Stimulated activated effector memory CD8-positive, alpha-beta T cell treated with anti-CD3 and anti-CD28 coated beads, Interleukin-12 subunit alpha, Interleukin-12 subunit beta, amount 100 ng/mL, for 72 hours (primary cell): ENCODE measurements at regions not wholly inside any gene's neighbourhood (a gene's known extent, or its start where the extent isn't known, plus 50 kb on each side); places are given as distances from the start of the nearest gene placed in this dataset.

Source experiments
- ATAC-seq: fragments of 150-1000 bp; cut with Tn5 transposase; 2 replicates; pipeline ENCODE4 v1.10.0; 2021
- DNase-seq, 2 donors: peaks; one replicate each; pipeline ENCODE4 v3.0.0; 2021 to 2022; ENCODE audit warnings: low spot score in 2 of 2
- H3K27ac Mint-ChIP-seq: one replicate; pipeline ENCODE4 v1.8.0; 2022; ENCODE audit warnings: mild to moderate bottlenecking, mixed read lengths
- H3K36me3 Mint-ChIP-seq: one replicate; pipeline ENCODE4 v1.8.0; 2022; ENCODE audit warnings: mild to moderate bottlenecking, mixed read lengths
- H3K4me1 Mint-ChIP-seq: one replicate; pipeline ENCODE4 v1.8.0; 2022; ENCODE audit warnings: mixed read lengths
- H3K4me3 Mint-ChIP-seq: one replicate; pipeline ENCODE4 v1.8.0; 2022; ENCODE audit warnings: mild to moderate bottlenecking, mixed read lengths
- H3K9me3 Mint-ChIP-seq: one replicate; pipeline ENCODE4 v1.8.0; 2022; ENCODE audit warnings: mixed read lengths

- no peak for ATAC-seq
- Mint-ChIP-seq H3K4me1 (peaks cover 8% of the 10 kb centered on the region), H3K9me3 (no peaks in the 10 kb centered on the region), H3K36me3 (no peaks in the 10 kb centered on the region), H3K27ac (no peak overlapping the region), H3K4me3 (no peak overlapping the region)
- DNase-seq, result no peak
These were observed 283.3 kb downstream of the RRAGC start for GRCh38 chr1:38576241-38576640.

DNA sequence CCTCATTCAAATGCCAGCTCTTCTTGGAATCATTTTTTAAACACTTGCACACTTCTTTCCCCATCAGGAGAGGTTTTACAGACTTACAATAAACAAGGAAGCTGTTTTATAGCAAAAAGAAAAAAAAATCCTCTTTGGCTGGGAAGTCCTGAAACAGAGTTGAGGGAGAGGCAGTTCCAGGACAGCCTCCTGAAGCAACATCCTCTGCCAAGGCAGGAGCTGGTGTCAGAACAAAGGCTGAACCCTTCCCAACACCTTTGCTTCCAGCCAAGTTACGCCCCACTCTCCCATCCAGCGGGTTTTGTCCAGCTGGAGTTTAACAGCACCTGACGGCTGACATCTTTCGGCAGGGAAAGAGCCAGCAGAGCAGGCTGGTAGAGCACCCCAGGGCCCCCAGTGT is 287.8 kb downstream of the RRAGC start:
- DNase-seq (no peak), ATAC-seq (no peak)
- no peaks in the 10 kb centered on the region for H3K9me3 Mint-ChIP-seq
- H3K4me3 Mint-ChIP-seq, result no peak overlapping the region
- no peak overlapping the region for H3K27ac Mint-ChIP-seq
- H3K36me3 Mint-ChIP-seq, result no peaks in the 10 kb centered on the region
- peaks cover 4% of the 10 kb centered on the region for H3K4me1 Mint-ChIP-seq

GRCh38 chr1:38570657-38570975 is 289.0 kb downstream of the RRAGC start:
- no peaks in the 10 kb centered on the region for H3K9me3 Mint-ChIP-seq
- no peaks in the 10 kb centered on the region for H3K36me3 Mint-ChIP-seq
- H3K4me3 Mint-ChIP-seq, result no peak overlapping the region
- ATAC-seq (no peak), DNase-seq (no peak)
- H3K27ac Mint-ChIP-seq, result no peak overlapping the region
- peaks cover 4% of the 10 kb centered on the region for H3K4me1 Mint-ChIP-seq

GRCh38 chr1:38569932-38570656 is 289.5 kb downstream of the RRAGC start:
- DNase-seq (no peak), ATAC-seq (no peak)
- Mint-ChIP-seq H3K36me3 (no peaks in the 10 kb centered on the region), H3K4me1 (peaks cover 4% of the 10 kb centered on the region), H3K27ac (no peak overlapping the region), H3K4me3 (no peak overlapping the region), H3K9me3 (no peaks in the 10 kb centered on the region)

GRCh38 chr1:38568061-38568857 is 291.3 kb downstream of the RRAGC start:
- no peak overlapping the region for H3K4me3 Mint-ChIP-seq
- H3K4me1 Mint-ChIP-seq, result peaks cover 16% of the 10 kb centered on the region
- H3K9me3 Mint-ChIP-seq, result no peaks in the 10 kb centered on the region
- no peak for DNase-seq
- no peaks in the 10 kb centered on the region for H3K36me3 Mint-ChIP-seq
- ATAC-seq, result no peak
- H3K27ac Mint-ChIP-seq, result peak overlapping the region; percentile 48

DNA sequence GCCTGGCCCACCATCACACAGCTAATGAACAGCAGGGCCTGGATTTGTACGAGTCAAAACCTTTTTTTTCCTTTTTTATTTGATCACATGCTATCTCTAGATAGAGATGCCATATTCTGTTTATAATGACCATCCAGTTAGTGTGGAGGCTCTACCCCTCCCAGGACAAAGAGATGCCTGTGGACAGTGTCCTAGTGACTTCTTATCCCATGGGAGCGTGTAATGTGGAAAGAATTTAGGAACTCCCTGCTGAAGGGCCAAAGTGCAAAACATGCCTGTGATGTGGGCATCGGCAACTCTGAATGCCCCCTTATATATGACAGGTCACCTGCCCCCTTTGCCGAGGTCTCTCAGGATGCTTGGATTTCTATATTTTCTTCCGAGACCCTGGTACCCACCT is 292.2 kb downstream of the RRAGC start:
- no peaks in the 10 kb centered on the region for H3K9me3 Mint-ChIP-seq
- H3K36me3 Mint-ChIP-seq, result no peaks in the 10 kb centered on the region
- H3K4me3 Mint-ChIP-seq, result no peak overlapping the region
- ATAC-seq, result no peak
- no peak overlapping the region for H3K27ac Mint-ChIP-seq
- H3K4me1 Mint-ChIP-seq, result peaks cover 21% of the 10 kb centered on the region
- no peak for DNase-seq

DNA sequence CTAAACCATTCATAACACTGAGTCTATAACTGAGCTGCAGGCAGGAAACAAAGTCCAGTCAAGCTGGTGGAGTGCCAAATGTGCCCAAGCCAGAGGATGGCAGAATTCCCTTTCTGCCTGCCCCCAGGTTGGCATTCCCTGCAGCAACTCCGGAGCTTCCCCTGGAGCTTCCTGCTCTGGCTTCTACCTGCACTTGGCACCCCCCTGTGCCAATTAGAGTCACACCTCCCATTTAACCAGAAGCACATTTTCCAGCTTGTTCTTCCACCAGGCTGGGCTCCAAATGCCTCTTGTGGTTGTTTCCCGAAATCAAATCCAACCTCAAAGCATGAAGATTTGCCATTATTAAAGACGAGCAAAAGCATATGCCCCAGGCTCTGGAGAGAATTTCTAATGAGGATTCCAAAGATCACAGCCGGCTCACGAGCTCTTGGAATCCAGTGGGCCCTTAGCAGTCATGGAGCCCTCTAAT is 294.5 kb downstream of the RRAGC start:
- Mint-ChIP-seq H3K9me3 (no peaks in the 10 kb centered on the region), H3K4me3 (no peak overlapping the region), H3K4me1 (peaks cover 40% of the 10 kb centered on the region), H3K27ac (no peak overlapping the region), H3K36me3 (no peaks in the 10 kb centered on the region)
- ATAC-seq (no peak), DNase-seq (no peak)

DNA sequence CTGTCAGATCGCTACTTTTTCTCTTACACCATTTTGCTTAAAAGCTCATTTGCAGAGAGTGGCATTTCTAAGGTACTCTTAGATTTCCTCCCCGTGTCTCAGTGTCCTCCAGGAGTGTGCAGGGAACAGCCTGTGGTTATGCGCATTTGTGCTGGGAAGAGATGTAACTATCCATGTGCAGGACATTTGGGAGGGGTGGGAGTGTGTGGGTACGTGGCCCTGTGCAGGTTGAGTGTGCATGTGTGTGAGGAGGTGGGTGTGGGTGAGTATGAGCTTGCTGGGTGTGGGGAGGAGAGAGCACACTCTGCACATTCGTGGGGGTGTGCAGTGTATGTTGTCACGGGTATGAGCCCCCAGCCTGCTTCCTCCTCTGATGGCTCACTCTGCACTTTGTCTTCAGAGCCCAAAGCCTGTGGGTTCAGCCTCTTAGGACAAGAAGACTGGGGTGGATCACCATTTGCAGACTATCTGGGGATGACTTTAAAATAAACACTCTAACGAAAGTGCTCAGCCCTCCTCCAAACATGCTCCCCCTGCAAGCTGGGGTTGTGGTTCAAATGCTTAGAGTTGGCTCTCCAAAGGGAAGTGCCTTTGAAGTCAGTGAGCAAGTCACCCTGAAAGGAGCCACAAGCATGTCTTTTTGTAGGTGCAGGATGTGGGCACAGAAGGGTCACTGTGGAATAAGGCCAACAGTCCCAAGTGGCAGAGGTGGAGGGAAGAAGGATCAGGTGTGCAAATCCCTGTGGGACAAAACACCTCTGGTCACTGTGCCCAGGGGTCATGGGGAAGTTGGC is 295.4 kb downstream of the RRAGC start:
- H3K27ac Mint-ChIP-seq, result no peak overlapping the region
- peaks cover 47% of the 10 kb centered on the region for H3K4me1 Mint-ChIP-seq
- peaks cover 6% of the 10 kb centered on the region for H3K36me3 Mint-ChIP-seq
- no peak for ATAC-seq
- no peak overlapping the region for H3K4me3 Mint-ChIP-seq
- no peaks in the 10 kb centered on the region for H3K9me3 Mint-ChIP-seq
- DNase-seq, result no peak

DNA sequence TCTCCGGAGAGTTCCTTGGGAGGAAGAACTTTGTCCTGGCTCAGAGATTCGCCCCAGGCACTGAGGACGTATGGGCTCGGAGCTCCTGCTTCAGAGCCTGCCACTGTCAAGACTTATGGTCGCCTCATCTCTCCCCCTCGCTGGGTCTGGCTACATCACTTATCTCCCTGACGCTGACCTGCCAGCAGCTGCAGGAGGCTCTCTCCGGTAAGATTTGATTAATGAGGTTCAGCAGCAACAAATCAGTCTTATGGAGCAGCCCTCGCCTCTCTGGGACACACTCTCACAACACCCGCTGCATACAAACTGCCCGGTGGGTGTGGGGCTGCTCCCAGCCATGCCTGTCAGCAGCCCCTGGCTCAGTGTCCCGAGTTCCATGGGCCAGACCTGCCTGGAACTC is 297.8 kb downstream of the RRAGC start:
- ATAC-seq, result no peak
- H3K36me3 Mint-ChIP-seq, result peaks cover 8% of the 10 kb centered on the region
- H3K9me3 Mint-ChIP-seq, result no peaks in the 10 kb centered on the region

DNA sequence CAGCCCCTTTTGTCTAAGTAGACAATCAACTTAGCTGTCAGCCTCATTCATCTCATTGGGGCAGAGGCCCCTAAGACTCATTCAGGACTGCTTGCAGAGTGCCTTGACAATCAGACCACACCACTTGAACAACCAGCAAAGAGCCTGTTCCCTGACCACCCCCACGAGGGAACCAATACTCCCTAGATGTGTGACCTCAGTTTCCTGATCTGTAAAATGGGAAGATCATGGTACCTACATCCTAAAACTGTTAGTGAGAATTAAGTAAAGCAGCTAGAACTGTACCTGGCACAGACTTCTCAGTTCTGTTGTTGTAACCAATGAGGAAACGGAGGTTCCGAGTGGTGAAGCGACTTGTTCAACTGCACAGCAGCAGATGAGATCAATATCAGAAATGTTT is 298.5 kb downstream of the RRAGC start:
- DNase-seq (no peak), ATAC-seq (no peak)
- H3K4me1 Mint-ChIP-seq, result peaks cover 73% of the 10 kb centered on the region
- H3K36me3 Mint-ChIP-seq, result peaks cover 8% of the 10 kb centered on the region
- H3K27ac Mint-ChIP-seq, result peak overlapping the region; percentile 88
- no peaks in the 10 kb centered on the region for H3K9me3 Mint-ChIP-seq
- H3K4me3 Mint-ChIP-seq, result no peak overlapping the region

More for the DNA sequence above, 297.8 kb downstream of the RRAGC start:
- peaks cover 68% of the 10 kb centered on the region for H3K4me1 Mint-ChIP-seq
- no peak overlapping the region for H3K27ac Mint-ChIP-seq
- H3K4me3 Mint-ChIP-seq, result no peak overlapping the region
- DNase-seq, result no peak

GRCh38 chr1:38560457-38560856 is 299.1 kb downstream of the RRAGC start:
- peak overlapping the region; percentile 88 for H3K27ac Mint-ChIP-seq
- ATAC-seq (no peak), DNase-seq (no peak)
- H3K4me1 Mint-ChIP-seq, result peaks cover 77% of the 10 kb centered on the region
- H3K36me3 Mint-ChIP-seq, result peaks cover 8% of the 10 kb centered on the region
- H3K4me3 Mint-ChIP-seq, result peak overlapping the region; percentile 71
- no peaks in the 10 kb centered on the region for H3K9me3 Mint-ChIP-seq

DNA sequence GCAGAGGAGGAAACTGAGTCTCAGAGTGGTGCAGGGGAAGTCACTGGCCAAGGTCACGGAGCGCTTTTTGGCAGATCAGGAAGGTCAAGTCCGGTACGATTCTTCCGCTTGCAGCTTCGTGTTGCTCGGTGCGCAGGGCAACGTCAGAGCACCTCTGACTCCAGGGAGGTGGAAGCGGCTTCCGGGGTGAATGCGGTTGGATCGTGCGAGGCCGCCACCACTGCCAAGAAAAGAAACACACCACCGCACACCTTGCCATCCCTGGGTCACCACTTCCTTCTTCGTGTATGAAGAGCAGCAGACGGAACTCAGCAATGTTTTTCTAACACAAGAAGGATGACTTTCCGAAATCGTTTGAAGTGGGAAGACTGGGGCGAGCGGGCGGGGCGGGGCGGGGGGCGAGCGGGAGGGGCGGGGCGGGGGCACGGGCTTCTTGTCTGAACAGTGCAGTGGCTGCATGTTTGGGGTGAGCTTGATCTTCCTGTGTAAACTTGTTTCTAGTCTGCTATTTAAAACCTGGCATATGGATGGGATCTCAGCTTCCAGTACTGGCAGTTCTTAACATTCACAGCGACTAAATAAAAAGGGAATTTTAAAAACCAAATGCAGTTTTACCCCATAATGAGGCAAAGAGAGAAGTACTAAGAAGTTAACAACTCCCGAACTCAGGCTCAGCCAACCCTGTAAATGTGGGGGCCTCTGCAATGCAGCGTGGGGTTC is 300.0 kb downstream of the RRAGC start:
- Mint-ChIP-seq H3K9me3 (no peaks in the 10 kb centered on the region), H3K36me3 (peaks cover 8% of the 10 kb centered on the region), H3K4me3 (peak overlapping the region; percentile 71), H3K4me1 (peaks cover 77% of the 10 kb centered on the region), H3K27ac (peak overlapping the region; percentile 88)
- ATAC-seq (peak; percentile 92), DNase-seq (peak; percentile 59 to 83)

DNA sequence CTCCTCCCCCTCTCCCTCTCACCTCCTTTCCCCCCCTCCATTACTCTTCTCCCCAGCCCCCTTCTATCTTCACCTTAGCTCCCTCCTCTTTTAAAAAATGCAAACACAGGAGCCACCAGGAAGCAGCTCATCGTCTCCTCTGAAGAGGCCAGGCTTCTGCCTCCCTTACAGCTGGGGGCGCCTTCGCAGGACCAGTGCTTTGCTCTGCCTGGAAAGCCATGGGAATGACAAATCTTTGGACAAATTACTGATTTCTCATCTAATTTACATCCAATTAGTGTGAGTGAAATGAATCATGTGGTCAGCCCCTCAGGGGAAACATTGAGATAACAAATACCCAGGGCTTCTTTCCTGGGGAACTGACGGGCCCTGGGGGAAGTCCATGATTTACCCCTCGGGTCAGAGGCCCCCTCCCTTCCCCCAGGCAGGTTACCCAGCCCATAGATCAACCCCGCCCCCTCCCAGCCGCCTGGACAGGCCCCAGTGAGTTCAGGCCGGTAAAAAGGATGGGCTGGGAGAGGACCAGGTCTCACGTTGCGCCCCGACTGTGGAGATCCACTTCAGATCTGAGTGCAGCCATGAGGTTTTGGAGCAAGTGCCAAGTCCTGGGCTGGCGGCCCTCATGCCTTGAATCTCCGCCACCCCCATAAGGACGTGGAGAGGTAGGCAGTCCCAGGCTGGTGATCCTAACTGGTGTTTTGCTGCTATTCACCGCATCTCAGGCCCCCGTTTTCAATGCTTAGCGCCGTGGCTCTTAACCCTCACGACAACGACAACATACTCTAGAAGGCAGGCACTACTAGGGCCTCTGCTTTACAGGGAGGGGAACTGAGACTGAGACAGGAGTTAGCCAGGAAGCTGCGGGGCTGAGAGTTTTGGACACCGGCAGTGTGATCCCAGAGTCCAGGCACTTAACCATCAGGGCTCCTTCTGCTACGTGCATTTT is 300.8 kb downstream of the RRAGC start:
- Mint-ChIP-seq H3K4me3 (peak overlapping the region; percentile 71), H3K27ac (peak overlapping the region; percentile 88), H3K36me3 (peaks cover 8% of the 10 kb centered on the region), H3K4me1 (peaks cover 71% of the 10 kb centered on the region), H3K9me3 (no peaks in the 10 kb centered on the region)
- DNase-seq, result no peak
- peak; percentile 26 for ATAC-seq

GRCh38 chr1:38558055-38558454 is 301.5 kb downstream of the RRAGC start:
- H3K4me3 Mint-ChIP-seq, result no peak overlapping the region

More at GRCh38 chr1:38558055-38558454, 301.5 kb downstream of the RRAGC start:
- DNase-seq (no peak), ATAC-seq (no peak)
- H3K4me1 Mint-ChIP-seq, result peaks cover 66% of the 10 kb centered on the region
- H3K27ac Mint-ChIP-seq, result peak overlapping the region; percentile 88
- H3K36me3 Mint-ChIP-seq, result peaks cover 8% of the 10 kb centered on the region
- H3K9me3 Mint-ChIP-seq, result no peaks in the 10 kb centered on the region
